T-helper 2 cell (primary cell): ENCODE measurements at regions not wholly inside any gene's neighbourhood (a gene's known extent, or its start where the extent isn't known, plus 50 kb on each side); places are given as distances from the start of the nearest gene placed in this dataset.
A peak's percentile ranks its signal among the peaks of the same experiment; 100 is the strongest.
"Not testable (repeated sequence)": the region's sequence is repeated elsewhere in the genome, so short reads cannot be mapped to it uniquely, and the experiment has no call there.

Source experiments
- DNase-seq, 5 experiments: peaks; one replicate each; pipeline versions ENCODE4 v3.0.0 to v3.0.0-alpha.2; 2012 to 2022

- no peak for DNase-seq
Observed at GRCh38 chr3:30305021-30305420, 301.4 kb upstream of the TGFBR2 start.

DNA sequence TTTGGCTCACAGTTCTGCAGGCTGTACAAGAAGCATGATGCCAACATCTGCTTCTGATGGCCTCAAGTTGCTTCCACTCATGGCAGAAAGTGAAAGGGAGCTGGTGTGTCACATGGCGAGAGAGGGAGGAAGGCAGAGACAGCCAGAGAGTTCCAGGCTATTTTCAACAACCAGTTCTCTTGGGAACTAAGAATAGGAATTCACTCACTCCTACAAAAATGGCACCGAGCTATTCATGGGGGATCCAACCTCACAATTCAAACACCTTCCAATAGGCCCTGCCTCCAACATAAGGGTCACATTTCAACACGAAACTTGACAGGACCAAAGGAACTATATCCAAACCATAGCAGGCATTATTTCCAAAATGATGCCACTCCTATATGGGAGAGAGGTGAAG lies 299.5 kb upstream of the TGFBR2 start:
- DNase-seq = no peak

DNA sequence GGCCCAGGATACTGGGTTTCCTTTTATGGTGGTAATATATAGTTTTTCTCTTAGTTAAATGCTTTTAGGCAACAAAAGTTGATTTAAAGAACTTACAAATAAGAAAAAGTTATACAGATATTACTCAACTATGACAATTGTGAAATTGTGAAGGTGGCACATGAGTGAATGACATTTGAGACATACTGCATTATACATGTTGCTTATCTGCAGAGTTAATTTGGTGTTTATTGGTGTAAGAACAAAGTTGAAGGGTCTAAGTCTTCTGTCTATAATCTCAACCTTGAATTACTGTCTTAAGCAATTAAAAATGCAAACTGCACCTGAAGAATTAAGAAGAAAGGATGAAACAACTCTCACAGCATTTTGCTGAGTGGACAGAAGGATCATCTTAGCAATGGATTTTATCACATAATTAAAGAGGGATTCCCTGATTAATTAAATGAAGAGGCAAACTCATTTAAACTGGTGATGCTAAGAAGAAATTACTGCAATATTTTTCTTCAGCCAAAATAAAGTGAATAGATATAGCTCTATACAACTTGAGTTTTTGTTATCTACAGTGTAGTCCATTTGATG lies 298.9 kb upstream of the TGFBR2 start:
- DNase-seq = no peak

GRCh38 chr3:30308131-30308530 lies 298.3 kb upstream of the TGFBR2 start:
- no peak for DNase-seq

DNA sequence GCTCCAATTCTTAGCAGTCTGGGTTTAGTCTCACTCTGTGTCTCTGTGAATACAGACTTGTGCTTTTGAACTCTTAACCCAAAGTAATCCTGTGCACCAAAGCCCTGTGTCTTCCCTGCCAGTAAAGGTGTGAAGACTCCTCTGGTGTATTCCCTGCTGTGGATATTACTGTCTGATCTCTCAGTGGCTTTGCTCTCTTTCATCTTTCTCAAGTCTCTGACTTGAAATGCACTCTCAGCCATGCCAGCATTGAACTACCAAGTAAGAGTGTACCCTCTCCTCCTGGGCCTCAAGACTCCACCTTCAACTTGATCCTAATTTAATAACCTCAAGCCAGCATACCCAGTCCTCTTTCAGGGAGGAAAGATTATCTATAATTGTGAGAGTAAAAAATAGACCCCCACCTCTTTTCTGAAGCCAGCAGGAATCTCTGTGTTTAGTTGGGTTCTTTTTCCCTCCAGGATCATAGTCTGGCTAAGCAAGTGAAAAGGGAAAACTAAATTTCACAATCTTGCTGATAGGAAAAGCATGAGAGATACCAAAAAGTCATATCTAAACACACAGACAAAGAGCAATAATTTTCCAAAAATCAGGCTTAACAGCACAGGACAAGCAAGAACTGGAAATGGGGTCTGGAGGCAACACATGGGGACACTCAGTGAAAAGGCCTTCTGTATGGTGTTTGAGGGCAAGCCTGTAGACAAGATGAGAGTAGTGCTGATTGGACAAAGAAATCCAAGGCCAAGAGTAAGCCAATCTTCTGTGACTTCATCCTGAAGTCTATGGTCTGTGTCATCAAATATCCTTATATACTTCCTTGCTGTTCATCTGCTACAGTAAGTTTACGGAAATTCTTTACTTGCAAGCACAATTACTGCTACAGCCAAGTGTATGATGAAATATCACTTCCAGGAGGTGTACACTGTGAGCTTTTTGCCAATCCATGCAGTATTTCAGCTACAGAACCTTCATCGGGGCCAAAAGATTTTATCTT lies 296.1 kb upstream of the TGFBR2 start:
- no peak for DNase-seq

- DNase-seq = no peak
Observed at GRCh38 chr3:30311781-30312180, 294.6 kb upstream of the TGFBR2 start.

DNA sequence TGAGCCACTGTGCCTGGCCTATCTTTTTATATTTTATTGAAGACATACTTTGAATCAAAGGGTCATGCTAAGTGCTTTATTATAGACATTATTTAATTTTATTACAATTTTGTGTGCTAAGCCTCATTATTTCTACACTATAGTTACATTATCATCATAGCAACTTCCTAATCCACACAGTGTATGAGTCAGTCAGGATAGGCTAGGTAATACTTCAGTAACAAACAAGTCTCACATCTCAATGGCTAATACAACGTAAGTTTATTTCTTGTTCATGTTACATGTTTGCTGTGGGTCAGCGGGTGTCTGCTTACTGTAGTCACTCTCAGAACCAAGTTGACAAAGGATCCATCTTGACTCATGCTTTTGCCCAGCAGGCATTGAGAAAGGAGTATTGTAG lies 292.6 kb upstream of the TGFBR2 start:
- no peak for DNase-seq

- DNase-seq = no peak
Observed at GRCh38 chr3:30314757-30315325, 291.6 kb upstream of the TGFBR2 start.

GRCh38 chr3:30315447-30315846 lies 291.0 kb upstream of the TGFBR2 start:
- no peak for DNase-seq

- DNase-seq = no peak
Observed at GRCh38 chr3:30317561-30317960, 288.8 kb upstream of the TGFBR2 start.

- no peak for DNase-seq
Observed at GRCh38 chr3:30318110-30318509, 288.3 kb upstream of the TGFBR2 start.

GRCh38 chr3:30319713-30320112 lies 286.7 kb upstream of the TGFBR2 start:
- DNase-seq = peak in 2 of 5 experiments; percentile 10 to 56

GRCh38 chr3:30320392-30320791 lies 286.0 kb upstream of the TGFBR2 start:
- DNase-seq = no peak

- no peak for DNase-seq
Observed at GRCh38 chr3:30321065-30321464, 285.3 kb upstream of the TGFBR2 start.

- not testable (repeated sequence) for DNase-seq
Observed at GRCh38 chr3:30323649-30324048, 282.8 kb upstream of the TGFBR2 start.

GRCh38 chr3:30324587-30324986 lies 281.8 kb upstream of the TGFBR2 start:
- no peak for DNase-seq

GRCh38 chr3:30327976-30328375 lies 278.4 kb upstream of the TGFBR2 start:
- not testable (repeated sequence) for DNase-seq

DNA sequence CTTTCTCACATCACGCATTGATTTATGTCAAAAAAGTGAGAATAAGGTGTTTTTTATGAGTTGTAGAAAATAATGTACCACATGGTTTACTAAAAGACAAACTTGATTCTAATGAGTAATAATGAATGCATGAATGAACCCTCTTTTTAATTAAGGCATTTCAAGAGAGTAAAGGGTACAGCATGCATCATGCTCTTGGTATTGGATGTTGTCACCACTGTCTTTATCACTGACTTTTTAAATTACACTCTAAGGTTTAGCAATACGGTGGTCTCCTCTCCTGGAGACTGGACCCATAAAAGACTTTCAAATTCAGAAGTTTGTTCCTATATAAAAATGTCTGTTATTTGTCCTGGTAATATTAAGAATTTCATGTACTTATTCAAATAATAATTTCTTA lies 277.5 kb upstream of the TGFBR2 start:
- DNase-seq = not testable (repeated sequence)

DNA sequence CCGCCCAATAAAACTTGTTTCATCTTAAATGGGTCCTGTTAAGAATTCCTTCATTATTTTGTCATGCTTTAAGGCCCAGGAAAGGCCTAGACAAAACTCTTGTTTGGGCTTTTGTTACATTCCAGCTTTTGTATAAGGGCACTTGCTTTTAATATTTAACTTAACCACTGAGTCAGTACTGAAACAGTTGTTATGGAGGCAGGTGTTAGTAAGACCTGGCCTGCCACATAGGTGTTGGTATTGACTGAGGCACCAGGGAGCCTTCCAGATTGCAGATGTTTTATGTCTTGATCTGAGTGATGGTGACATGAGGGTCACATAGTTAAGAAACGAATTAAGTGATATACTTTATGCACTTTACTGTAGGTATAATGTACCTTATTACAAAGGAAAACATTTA lies 274.9 kb upstream of the TGFBR2 start:
- DNase-seq = no peak

- no peak for DNase-seq
Observed at GRCh38 chr3:30332196-30333021, 274.0 kb upstream of the TGFBR2 start.

DNA sequence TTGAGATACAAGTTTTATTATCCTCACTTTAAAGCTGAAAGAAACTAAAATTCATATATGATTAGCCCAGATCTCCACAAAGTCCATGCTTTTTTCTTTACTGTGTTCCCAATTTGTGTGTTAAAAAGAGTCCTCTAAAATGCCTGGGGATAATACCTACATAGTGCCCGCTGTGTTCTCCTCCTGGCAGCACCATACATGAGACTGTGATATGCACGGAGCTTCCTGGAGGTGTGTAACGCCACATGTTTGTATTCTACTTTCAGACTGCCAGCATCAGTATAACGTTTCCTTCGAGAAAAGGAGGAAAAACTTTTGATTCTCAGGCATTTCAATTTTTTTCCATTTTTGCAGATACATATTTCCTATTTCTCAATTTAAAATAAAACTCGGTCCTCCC lies 273.3 kb upstream of the TGFBR2 start:
- no peak for DNase-seq

DNA sequence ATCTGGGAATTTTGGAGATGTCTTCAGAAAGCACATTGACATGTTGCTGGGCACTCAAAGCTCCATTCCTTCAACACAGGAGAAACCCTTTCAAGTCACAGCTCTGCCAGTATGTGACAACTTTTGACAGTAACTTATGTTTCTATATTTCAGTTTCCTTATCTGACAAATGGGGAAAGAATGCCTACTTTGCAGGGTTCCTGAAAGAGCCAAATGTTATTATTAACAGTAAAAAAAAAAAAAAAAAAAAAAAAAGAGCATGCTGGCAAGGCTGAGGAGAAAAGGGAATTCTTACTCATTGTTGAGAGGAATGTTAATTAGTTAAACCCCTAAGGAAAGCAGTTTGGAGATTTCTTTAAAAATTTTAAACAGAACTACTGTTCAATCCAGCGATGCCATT lies 272.5 kb upstream of the TGFBR2 start:
- no peak for DNase-seq

DNA sequence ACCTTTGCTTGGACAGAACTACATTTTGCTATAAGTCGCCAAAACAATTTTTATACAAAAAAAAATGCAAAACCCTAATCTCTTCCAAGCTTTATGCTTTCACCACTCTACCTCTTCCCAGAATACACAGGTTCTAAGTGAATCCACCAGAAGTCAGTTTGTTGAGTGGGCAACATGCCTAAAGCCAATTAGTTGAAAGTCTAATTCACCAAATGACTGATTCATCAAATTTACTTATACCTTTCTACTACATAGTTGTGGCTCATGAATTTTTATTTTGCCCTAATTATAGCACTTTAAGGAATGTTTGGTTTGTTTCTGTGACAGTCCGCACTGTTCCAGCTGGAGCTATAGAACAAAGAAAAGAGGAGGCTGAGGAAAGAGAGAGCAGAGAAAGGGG lies 265.9 kb upstream of the TGFBR2 start:
- DNase-seq = no peak
